Fibroblast of the aortic adventitia (primary cell): ENCODE measurements at regions not wholly inside any gene's neighbourhood (a gene's known extent, or its start where the extent isn't known, plus 50 kb on each side); places are given as distances from the start of the nearest gene placed in this dataset.

Source experiments
- DNase-seq: peaks from one replicate; pipeline ENCODE4 v3.0.0-alpha.2; 2010; ENCODE audit warnings: low read depth
- H3K4me3 ChIP-seq: 2 replicates; pipeline ENCODE4 v1.5.1; 2011; ENCODE audit warnings: low read depth, mild to moderate bottlenecking, control low read depth, low read length, moderate library complexity
- TF ChIP-seq, protein P1 (sequence below): IDR thresholded peaks from 2 replicates; pipeline ENCODE4 v1.5.1; 2011; ENCODE audit warnings: mild to moderate bottlenecking, low read length, control low read depth, inconsistent platforms; ENCODE audit not compliant: insufficient read depth

DNA sequence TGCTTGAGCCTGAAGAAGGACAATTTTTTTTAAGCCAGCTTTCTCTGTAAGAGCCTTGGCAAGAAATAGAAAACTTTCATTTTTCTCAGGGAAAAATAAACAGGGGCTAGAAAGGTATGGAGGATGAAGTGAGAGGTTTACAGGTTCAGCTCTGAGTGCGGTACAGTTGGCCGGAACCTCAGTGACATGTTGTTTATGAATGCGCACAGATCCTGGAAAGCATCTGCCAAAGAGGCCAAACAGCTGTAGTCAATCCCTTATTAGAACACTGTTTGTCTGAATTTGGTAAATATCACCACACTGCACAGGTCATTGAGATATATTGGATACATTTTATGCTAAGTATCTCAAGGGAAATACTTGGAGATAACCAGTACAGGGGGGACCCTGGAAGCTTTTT, 561.8 kb upstream of the MDFIC2 start:
- DNase-seq = no peak
- no peak overlapping the region for H3K4me3 ChIP-seq
- TF ChIP-seq, protein P1, sequence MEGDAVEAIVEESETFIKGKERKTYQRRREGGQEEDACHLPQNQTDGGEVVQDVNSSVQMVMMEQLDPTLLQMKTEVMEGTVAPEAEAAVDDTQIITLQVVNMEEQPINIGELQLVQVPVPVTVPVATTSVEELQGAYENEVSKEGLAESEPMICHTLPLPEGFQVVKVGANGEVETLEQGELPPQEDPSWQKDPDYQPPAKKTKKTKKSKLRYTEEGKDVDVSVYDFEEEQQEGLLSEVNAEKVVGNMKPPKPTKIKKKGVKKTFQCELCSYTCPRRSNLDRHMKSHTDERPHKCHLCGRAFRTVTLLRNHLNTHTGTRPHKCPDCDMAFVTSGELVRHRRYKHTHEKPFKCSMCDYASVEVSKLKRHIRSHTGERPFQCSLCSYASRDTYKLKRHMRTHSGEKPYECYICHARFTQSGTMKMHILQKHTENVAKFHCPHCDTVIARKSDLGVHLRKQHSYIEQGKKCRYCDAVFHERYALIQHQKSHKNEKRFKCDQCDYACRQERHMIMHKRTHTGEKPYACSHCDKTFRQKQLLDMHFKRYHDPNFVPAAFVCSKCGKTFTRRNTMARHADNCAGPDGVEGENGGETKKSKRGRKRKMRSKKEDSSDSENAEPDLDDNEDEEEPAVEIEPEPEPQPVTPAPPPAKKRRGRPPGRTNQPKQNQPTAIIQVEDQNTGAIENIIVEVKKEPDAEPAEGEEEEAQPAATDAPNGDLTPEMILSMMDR = no peak

DNA sequence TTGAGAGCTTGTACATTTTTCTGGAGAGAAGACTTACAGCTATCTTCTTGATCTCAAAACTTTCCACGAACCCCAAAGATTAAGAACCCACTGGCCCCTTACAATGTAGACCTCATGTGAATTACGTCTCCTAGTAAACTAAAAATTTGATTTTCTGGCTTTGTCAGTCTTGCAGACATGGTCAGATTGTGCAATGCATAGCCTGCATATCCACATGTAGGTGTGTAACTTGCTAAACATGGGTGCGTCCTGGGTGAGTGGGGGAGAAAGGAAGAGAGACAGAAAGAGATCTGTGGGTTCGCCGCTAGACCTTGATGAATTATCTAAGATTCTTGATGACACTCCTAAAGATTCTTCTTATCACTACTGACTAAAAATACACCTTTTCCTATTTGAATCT, 561.2 kb upstream of the MDFIC2 start:
- no peak for DNase-seq
- TF ChIP-seq, protein P1 = no peak
- no peak overlapping the region for H3K4me3 ChIP-seq

DNA sequence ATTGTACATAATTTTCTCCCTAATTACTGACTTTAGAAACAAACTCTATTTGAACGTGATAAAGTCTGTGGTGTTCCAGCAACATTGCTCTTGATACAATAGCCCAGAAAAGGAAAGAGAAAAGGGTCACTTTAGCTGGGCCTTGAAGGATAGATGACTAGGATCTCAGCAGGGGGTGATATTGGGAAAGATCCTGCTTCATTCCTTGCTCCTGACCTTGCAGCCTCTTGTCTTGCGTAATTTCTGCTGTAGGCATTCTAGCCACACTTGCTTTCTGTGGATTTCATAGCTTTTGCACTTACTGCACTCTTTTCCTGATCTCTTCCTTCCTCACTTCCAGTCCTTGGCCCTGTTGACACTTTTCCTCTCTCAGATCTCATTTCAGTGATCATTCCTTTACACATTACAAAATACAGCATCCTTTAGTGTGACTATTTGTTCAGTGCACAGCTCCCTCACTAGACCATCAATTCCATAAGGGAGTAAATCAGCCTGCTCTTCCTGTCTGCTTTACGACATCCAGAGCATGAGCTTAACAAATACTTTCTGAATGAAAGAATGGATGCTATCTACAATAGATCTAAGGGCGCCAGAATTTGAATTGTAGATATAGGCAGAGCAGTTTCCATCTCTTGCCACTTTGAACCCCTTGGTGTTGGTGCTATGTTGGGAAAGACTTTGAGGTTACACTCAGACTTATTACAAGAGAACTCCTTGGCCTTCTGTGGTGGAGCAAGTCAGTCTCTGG, 559.6 kb upstream of the MDFIC2 start:
- H3K4me3 ChIP-seq = no peak overlapping the region
- peak; percentile 95 for DNase-seq
- TF ChIP-seq, protein P1 = no peak

GRCh38 chr3:70870576-70870975, 558.1 kb upstream of the MDFIC2 start:
- no peak overlapping the region for H3K4me3 ChIP-seq
- DNase-seq = no peak
- TF ChIP-seq, protein P1 = no peak

- no peak for DNase-seq
- TF ChIP-seq, protein P1 = no peak
- no peak overlapping the region for H3K4me3 ChIP-seq
Observed at GRCh38 chr3:70868561-70868960, 556.1 kb upstream of the MDFIC2 start.

GRCh38 chr3:70863049-70863448, 550.6 kb upstream of the MDFIC2 start:
- TF ChIP-seq, protein P1 = no peak
- DNase-seq = no peak
- H3K4me3 ChIP-seq = no peak overlapping the region

GRCh38 chr3:70861855-70862254, 549.4 kb upstream of the MDFIC2 start:
- peak; percentile 89 for DNase-seq
- H3K4me3 ChIP-seq = no peak overlapping the region
- TF ChIP-seq, protein P1 = no peak
